Upper lobe of left lung (tissue), 4 donors: ENCODE measurements at regions not wholly inside any gene's neighbourhood (a gene's known extent, or its start where the extent isn't known, plus 50 kb on each side); places are given as distances from the start of the nearest gene placed in this dataset.

Source experiments
- CTCF ChIP-seq, 6 experiments: fragments of 450-650 bp in 4 of 6; fragments of 200-600 bp in 2 of 6; sonication (generic) in 2 of 6; IDR thresholded peaks; one replicate each; pipeline ENCODE4 v1.5.1; 2016 to 2019; ENCODE audit warnings: antibody characterized with exemption in 6 of 6
- POLR2A ChIP-seq, 4 donors: fragments of 450-650 bp; IDR thresholded peaks; one replicate each; pipeline ENCODE4 v1.5.1; 2016 to 2017; ENCODE audit warnings: antibody characterized with exemption in 4 of 4, mild to moderate bottlenecking in 2 of 4
- POLR2AphosphoS5 ChIP-seq, 2 donors: sonication (generic); formaldehyde crosslinking; IDR thresholded peaks; one replicate each; pipeline ENCODE4 v1.5.1; 2017; ENCODE audit warnings: antibody characterized with exemption in 2 of 2

GRCh38 chr21:41639766-41640165 is 127.1 kb downstream of the RIPK4 start:
- no peak for TF ChIP-seq CTCF (IDR thresholded peaks at IDR 0.05)
- no peak for TF ChIP-seq POLR2A (IDR thresholded peaks at IDR 0.05)
- no peak for TF ChIP-seq POLR2AphosphoS5 (IDR thresholded peaks at IDR 0.05)
